ENCODE measurements at regions not wholly inside any gene's neighbourhood (a gene's known extent, or its start where the extent isn't known, plus 50 kb on each side); places are given as distances from the start of the nearest gene placed in this dataset.

- H3K27ac Mint-ChIP-seq: no peak overlapping the region
- no peak for DNase-seq (ENCODE audit: low spot score, unreplicated experiment)
- no peak overlapping the region for H3K4me3 Mint-ChIP-seq (ENCODE audit: low read depth)
- peaks cover 3% of the 10 kb centered on the region for H3K36me3 Mint-ChIP-seq (ENCODE audit: insufficient read depth)
- H3K9me3 Mint-ChIP-seq (ENCODE audit: low read depth): peaks cover 25% of the 10 kb centered on the region
- no peaks in the 10 kb centered on the region for H3K4me1 Mint-ChIP-seq (ENCODE audit: low read depth)
- no peaks in the 10 kb centered on the region for H3K27me3 Mint-ChIP-seq
- no peak for TF ChIP-seq CTCF (IDR thresholded peaks at IDR 0.05; ENCODE audit: unreplicated experiment)
These were observed 1392.5 kb downstream of the RAPGEF2 start for GRCh38 chr4:160495356-160495755.

DNA sequence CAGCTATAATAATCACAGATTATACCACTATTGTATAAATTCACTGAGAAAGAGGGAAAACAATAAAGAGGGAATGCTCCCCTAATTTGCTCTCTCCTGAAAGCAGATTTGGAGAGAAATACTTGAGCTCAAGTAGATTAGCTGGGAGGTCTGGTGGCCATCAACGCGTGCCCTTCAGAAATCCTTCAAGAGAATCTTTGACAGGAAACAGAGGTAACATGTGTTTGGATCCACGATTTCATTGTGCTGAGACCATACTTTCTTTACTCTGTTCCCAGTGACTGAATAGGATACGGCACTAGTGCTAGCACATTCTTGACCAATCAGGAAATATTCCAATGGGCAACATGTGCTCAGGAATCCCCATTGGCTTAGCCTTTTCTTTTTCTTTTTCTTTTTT, 1395.3 kb downstream of the RAPGEF2 start:
- Mint-ChIP-seq H3K36me3 (ENCODE audit: insufficient read depth) (no peaks in the 10 kb centered on the region), H3K9me3 (ENCODE audit: low read depth) (peaks cover 8% of the 10 kb centered on the region), H3K4me3 (ENCODE audit: low read depth) (no peak overlapping the region), H3K27ac (no peak overlapping the region), H3K27me3 (no peaks in the 10 kb centered on the region), H3K4me1 (ENCODE audit: low read depth) (no peaks in the 10 kb centered on the region)
- TF ChIP-seq CTCF (IDR thresholded peaks at IDR 0.05; ENCODE audit: unreplicated experiment): no peak
- no peak for DNase-seq (ENCODE audit: low spot score, unreplicated experiment)

GRCh38 chr4:160505724-160506123, 1402.8 kb downstream of the RAPGEF2 start:
- Mint-ChIP-seq H3K4me1 (ENCODE audit: low read depth) (no peaks in the 10 kb centered on the region), H3K27me3 (no peaks in the 10 kb centered on the region), H3K27ac (no peak overlapping the region), H3K9me3 (ENCODE audit: low read depth) (no peaks in the 10 kb centered on the region), H3K4me3 (ENCODE audit: low read depth) (no peak overlapping the region), H3K36me3 (ENCODE audit: insufficient read depth) (no peaks in the 10 kb centered on the region)
- no peak for TF ChIP-seq CTCF (IDR thresholded peaks at IDR 0.05; ENCODE audit: unreplicated experiment)
- DNase-seq (ENCODE audit: low spot score, unreplicated experiment): no peak

DNA sequence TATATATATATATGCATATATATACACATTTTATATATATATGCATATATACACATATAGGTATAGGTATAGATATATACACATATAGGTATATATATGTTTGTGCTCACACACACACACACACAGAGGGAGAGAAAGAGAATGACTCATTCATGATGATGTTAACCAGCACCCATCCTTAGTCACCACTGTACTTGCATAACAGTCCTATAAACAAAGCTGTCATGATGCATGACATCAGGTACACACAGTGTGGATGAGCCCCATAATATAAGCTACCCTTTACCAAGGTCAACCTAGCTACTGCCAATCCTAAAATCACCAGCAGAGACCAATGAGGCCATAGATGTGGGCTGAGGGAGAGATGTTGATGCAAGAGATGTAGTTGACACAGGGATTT, 1408.0 kb downstream of the RAPGEF2 start:
- Mint-ChIP-seq H3K9me3 (ENCODE audit: low read depth) (no peaks in the 10 kb centered on the region), H3K4me3 (ENCODE audit: low read depth) (no peak overlapping the region), H3K27ac (no peak overlapping the region), H3K36me3 (ENCODE audit: insufficient read depth) (no peaks in the 10 kb centered on the region), H3K4me1 (ENCODE audit: low read depth) (no peaks in the 10 kb centered on the region), H3K27me3 (no peaks in the 10 kb centered on the region)
- no peak for TF ChIP-seq CTCF (IDR thresholded peaks at IDR 0.05; ENCODE audit: unreplicated experiment)
- DNase-seq (ENCODE audit: low spot score, unreplicated experiment): no peak

DNA sequence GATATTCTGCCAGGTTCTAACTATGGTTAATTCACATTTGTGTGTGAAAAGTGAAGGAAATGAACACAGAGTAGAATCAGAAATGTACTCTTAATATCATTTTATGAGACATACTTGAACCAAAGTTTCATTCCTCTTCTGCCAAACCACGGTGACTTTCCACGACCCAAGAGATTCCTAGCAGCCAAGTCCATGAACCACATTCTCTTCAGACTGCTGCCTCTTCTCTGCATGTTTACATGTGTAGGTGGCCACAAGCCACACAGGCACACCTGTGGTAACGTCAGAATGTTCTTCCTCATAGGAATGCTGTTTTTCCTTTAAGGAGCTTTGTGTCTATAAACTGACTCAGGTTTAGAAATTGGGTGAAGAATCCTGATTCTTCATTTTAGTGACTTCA, 1411.2 kb downstream of the RAPGEF2 start:
- Mint-ChIP-seq H3K9me3 (ENCODE audit: low read depth) (peaks cover 5% of the 10 kb centered on the region), H3K36me3 (ENCODE audit: insufficient read depth) (no peaks in the 10 kb centered on the region), H3K27ac (no peak overlapping the region), H3K4me1 (ENCODE audit: low read depth) (no peaks in the 10 kb centered on the region), H3K27me3 (no peaks in the 10 kb centered on the region), H3K4me3 (ENCODE audit: low read depth) (no peak overlapping the region)
- no peak for TF ChIP-seq CTCF (IDR thresholded peaks at IDR 0.05; ENCODE audit: unreplicated experiment)
- no peak for DNase-seq (ENCODE audit: low spot score, unreplicated experiment)

All from progenitor cell of endocrine pancreas (in vitro differentiated cells).